GM23248 (cell line): ENCODE measurements at regions not wholly inside any gene's neighbourhood (a gene's known extent, or its start where the extent isn't known, plus 50 kb on each side); places are given as distances from the start of the nearest gene placed in this dataset.

Source experiments
- EZH2 ChIP-seq: fragments of 200-600 bp; sonication (generic); IDR thresholded peaks from 2 replicates; pipeline ENCODE4 v1.6.1; 2018; ENCODE audit warnings: antibody characterized with exemption, mild to moderate bottlenecking; ENCODE audit not compliant: insufficient read depth, poor library complexity, severe bottlenecking
- EZH2phosphoT487 ChIP-seq: fragments of 200-600 bp; sonication (generic); IDR thresholded peaks from 2 replicates; pipeline ENCODE4 v1.6.1; 2018; ENCODE audit warnings: antibody characterized with exemption, moderate library complexity, mild to moderate bottlenecking, low read depth; ENCODE audit not compliant: insufficient read depth

DNA sequence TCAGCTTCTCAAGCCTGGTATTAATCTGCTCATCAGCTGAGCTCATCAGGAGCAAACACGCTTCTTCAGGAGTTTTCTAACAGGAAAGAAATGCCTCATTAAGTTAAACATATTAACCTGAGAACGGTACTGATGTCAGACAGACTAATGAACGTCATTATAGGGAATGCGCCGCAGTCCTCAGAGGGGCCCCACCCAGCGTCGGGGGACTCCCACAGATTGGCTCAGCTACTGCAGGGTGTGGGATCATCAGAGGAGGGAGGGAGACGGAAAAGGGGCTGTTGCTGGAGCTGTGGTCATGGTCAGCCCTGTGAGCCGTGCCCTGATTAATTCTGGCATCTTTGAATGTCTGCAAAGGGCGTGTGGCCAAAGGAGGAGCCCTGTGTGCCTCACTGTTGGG is 348.5 kb downstream of the PTPRU start:
- TF ChIP-seq EZH2phosphoT487 (no peak), EZH2 (no peak)
